CD14-positive monocyte (primary cell): ENCODE measurements at regions not wholly inside any gene's neighbourhood (a gene's known extent, or its start where the extent isn't known, plus 50 kb on each side); places are given as distances from the start of the nearest gene placed in this dataset.

ENCODE experiments used
- DNase-seq, 3 donors: peaks; one replicate each; pipeline ENCODE4 v3.0.0-alpha.2; 2011 to 2022
- H2AFZ ChIP-seq: 2 replicates; pipeline ENCODE4 v1.6.0; 2012; ENCODE audit warnings: mild to moderate bottlenecking, low read depth, low read length, inconsistent platforms; ENCODE audit not compliant: insufficient read depth, poor library complexity, severe bottlenecking
- H3K27ac ChIP-seq, 2 donors: 1 replicate in 1 of 2; 2 replicates in 1 of 2; pipeline ENCODE4 v1.5.1; 2012 to 2013; ENCODE audit warnings: low read length in 2 of 2, control low read depth in 1 of 2, inconsistent platforms in 1 of 2, low read depth in 1 of 2, mild to moderate bottlenecking in 1 of 2
- H3K27me3 ChIP-seq, 2 donors: one replicate each; pipeline versions ENCODE4 v1.6.0 to v1.6.1; 2011 to 2013; ENCODE audit warnings: low read length in 2 of 2; ENCODE audit not compliant: control insufficient read depth in 2 of 2, insufficient read depth in 2 of 2
- H3K36me3 ChIP-seq, 2 donors: replicated peaks in 1 of 2; 1 replicate in 1 of 2; 2 replicates in 1 of 2; pipeline versions ENCODE4 v1.5.1 to v1.6.1; 2012 to 2013; ENCODE audit warnings: low read length in 2 of 2, control low read depth in 1 of 2, inconsistent platforms in 1 of 2, mild to moderate bottlenecking in 1 of 2; ENCODE audit not compliant: insufficient read depth in 2 of 2, control insufficient read depth in 1 of 2
- H3K4me1 ChIP-seq, 2 donors: 1 replicate in 1 of 2; 2 replicates in 1 of 2; pipeline versions ENCODE4 v1.5.1 to v1.6.1; 2012 to 2013; ENCODE audit warnings: low read length in 2 of 2, control low read depth in 1 of 2, inconsistent platforms in 1 of 2, mild to moderate bottlenecking in 1 of 2, moderate library complexity in 1 of 2; ENCODE audit not compliant: insufficient read depth in 2 of 2, control insufficient read depth in 1 of 2
- H3K4me2 ChIP-seq: replicated peaks from 2 replicates; pipeline ENCODE3; 2012; ENCODE audit warnings: low read length, moderate library complexity, mild to moderate bottlenecking; ENCODE audit not compliant: poor library complexity, severe bottlenecking; ENCODE audit errors: extremely low read depth
- H3K4me3 ChIP-seq, 3 experiments: fragments of 200-600 bp in 1 of 3; sonication (generic) in 1 of 3; replicated peaks in 1 of 3; 1 replicate in 2 of 3; 2 replicates in 1 of 3; pipeline ENCODE4 v1.5.1; 2011 to 2013; ENCODE audit warnings: low read length in 3 of 3, mild to moderate bottlenecking in 3 of 3, control low read depth in 2 of 3, low read depth in 2 of 3, inconsistent platforms in 1 of 3, moderate library complexity in 1 of 3
- H3K79me2 ChIP-seq: 2 replicates; pipeline ENCODE4 v1.6.0; 2012; ENCODE audit warnings: mild to moderate bottlenecking, control low read depth, inconsistent platforms, low read length, moderate library complexity; ENCODE audit not compliant: insufficient read depth
- H3K9ac ChIP-seq: 2 replicates; pipeline ENCODE4 v1.6.0; 2017; ENCODE audit warnings: low read length, mild to moderate bottlenecking; ENCODE audit not compliant: insufficient read depth, poor library complexity, severe bottlenecking
- H3K9me3 ChIP-seq, 2 donors: replicated peaks in 1 of 2; 1 replicate in 1 of 2; 2 replicates in 1 of 2; pipeline versions ENCODE4 v1.5.1 to v1.6.1; 2012 to 2013; ENCODE audit warnings: low read length in 2 of 2, control low read depth in 1 of 2; ENCODE audit not compliant: control insufficient read depth in 1 of 2, insufficient read depth in 1 of 2
- H4K20me1 ChIP-seq: 2 replicates; pipeline ENCODE4 v1.6.0; 2012; ENCODE audit warnings: mild to moderate bottlenecking, low read length, control low read depth, moderate library complexity; ENCODE audit not compliant: insufficient read depth
- H3K27ac Mint-ChIP-seq, 7 donors: one replicate each; pipeline ENCODE4 v1.8.0; 2020; ENCODE audit warnings: mild to moderate bottlenecking in 7 of 7, mixed read lengths in 7 of 7, moderate library complexity in 6 of 7, inconsistent platforms in 2 of 7
- H3K27me3 Mint-ChIP-seq, 3 donors: one replicate each; pipeline ENCODE4 v1.8.0; 2021 to 2022; ENCODE audit warnings: low read depth in 3 of 3, mild to moderate bottlenecking in 3 of 3, mixed read lengths in 3 of 3, moderate library complexity in 3 of 3, inconsistent platforms in 1 of 3
- H3K36me3 Mint-ChIP-seq, 2 donors: one replicate each; pipeline ENCODE4 v1.8.0; 2020; ENCODE audit warnings: mixed read lengths in 2 of 2, inconsistent platforms in 1 of 2, mild to moderate bottlenecking in 1 of 2
- H3K4me1 Mint-ChIP-seq: one replicate; pipeline ENCODE4 v1.8.0; 2020; ENCODE audit warnings: mild to moderate bottlenecking, mixed read lengths
- H3K4me3 Mint-ChIP-seq, 2 donors: one replicate each; pipeline ENCODE4 v1.8.0; 2020; ENCODE audit warnings: mild to moderate bottlenecking in 2 of 2, mixed read lengths in 2 of 2, moderate library complexity in 1 of 2
- H3K9me3 Mint-ChIP-seq, 7 donors: one replicate each; pipeline ENCODE4 v1.8.0; 2020 to 2022; ENCODE audit warnings: mixed read lengths in 7 of 7, mild to moderate bottlenecking in 6 of 7, moderate library complexity in 6 of 7, inconsistent platforms in 2 of 7
- WGBS: methylation state at CpG from one replicate; pipeline ENCODE4 v1.1.5; 2013; ENCODE audit warnings: missing lambda C conversion rate; ENCODE audit not compliant: insufficient coverage; 5-methylcytosine and 5-hydroxymethylcytosine counted together
- intact Hi-C, 2 donors: fragments of 100-400 bp; cut with micrococcal nuclease; formaldehyde crosslinking; loops; one replicate each; pipeline versions ENCODE4 v1.15.0 to v1.15.1; 2023
- TF ChIP-seq, protein P1 (sequence below): fragments of 200-600 bp; IDR thresholded peaks from one replicate; pipeline ENCODE4 v1.8.0; 2022; ENCODE audit warnings: antibody characterized with exemption, mild to moderate bottlenecking

DNA sequence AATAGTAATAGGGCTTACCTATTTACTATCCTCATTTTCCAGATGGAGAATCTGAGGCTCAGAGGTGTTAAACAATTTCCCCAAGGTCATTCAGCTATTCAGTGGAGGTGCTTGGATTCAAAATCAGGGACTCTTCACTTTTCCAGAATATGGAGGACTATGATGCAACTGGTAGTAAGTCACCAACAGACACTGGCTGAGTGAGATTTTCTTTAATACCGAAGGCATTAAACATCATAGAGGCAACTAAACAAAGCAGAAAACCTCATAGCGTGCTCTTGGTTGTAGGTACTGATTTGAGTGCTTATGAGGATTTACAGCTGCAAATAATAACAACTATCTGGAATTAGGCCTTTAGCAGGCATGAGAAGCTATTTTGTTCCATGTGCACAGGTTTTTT, 134.4 kb downstream of the DLEU7 start:
- Mint-ChIP-seq H3K4me3 (no peak overlapping the region), H3K9me3 (no peaks in the 10 kb centered on the region), H3K27me3 (peaks cover 0 to 1% (median 0%) of the 10 kb centered on the region in 3 donors), H3K36me3 (peaks cover 4% of the 10 kb centered on the region in 2 donors), H3K27ac (no peak overlapping the region), H3K4me1 (peaks cover 56% of the 10 kb centered on the region)
- TF ChIP-seq, protein P1, sequence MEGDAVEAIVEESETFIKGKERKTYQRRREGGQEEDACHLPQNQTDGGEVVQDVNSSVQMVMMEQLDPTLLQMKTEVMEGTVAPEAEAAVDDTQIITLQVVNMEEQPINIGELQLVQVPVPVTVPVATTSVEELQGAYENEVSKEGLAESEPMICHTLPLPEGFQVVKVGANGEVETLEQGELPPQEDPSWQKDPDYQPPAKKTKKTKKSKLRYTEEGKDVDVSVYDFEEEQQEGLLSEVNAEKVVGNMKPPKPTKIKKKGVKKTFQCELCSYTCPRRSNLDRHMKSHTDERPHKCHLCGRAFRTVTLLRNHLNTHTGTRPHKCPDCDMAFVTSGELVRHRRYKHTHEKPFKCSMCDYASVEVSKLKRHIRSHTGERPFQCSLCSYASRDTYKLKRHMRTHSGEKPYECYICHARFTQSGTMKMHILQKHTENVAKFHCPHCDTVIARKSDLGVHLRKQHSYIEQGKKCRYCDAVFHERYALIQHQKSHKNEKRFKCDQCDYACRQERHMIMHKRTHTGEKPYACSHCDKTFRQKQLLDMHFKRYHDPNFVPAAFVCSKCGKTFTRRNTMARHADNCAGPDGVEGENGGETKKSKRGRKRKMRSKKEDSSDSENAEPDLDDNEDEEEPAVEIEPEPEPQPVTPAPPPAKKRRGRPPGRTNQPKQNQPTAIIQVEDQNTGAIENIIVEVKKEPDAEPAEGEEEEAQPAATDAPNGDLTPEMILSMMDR, result no peak
- peaks cover 5% of the 10 kb centered on the region for H3K79me2 ChIP-seq
- no peak overlapping the region for H2AFZ ChIP-seq
- no peaks in the 10 kb centered on the region for H3K27me3 ChIP-seq
- H4K20me1 ChIP-seq, result no peaks in the 10 kb centered on the region
- DNase-seq, result no peak
- H3K36me3 ChIP-seq, result no peaks in the 10 kb centered on the region
- intact Hi-C loops, result no loop called here
- WGBS, result no CpG with 5 or more reads among the region's 2 CpGs
- peaks cover 44 to 45% of the 10 kb centered on the region in 2 donors for H3K4me1 ChIP-seq
- H3K9me3 ChIP-seq, result no peaks in the 10 kb centered on the region
- H3K27ac ChIP-seq, result no peak overlapping the region
- no peak overlapping the region for H3K4me3 ChIP-seq
- H3K9ac ChIP-seq, result no peak overlapping the region
- no peak overlapping the region for H3K4me2 ChIP-seq

DNA sequence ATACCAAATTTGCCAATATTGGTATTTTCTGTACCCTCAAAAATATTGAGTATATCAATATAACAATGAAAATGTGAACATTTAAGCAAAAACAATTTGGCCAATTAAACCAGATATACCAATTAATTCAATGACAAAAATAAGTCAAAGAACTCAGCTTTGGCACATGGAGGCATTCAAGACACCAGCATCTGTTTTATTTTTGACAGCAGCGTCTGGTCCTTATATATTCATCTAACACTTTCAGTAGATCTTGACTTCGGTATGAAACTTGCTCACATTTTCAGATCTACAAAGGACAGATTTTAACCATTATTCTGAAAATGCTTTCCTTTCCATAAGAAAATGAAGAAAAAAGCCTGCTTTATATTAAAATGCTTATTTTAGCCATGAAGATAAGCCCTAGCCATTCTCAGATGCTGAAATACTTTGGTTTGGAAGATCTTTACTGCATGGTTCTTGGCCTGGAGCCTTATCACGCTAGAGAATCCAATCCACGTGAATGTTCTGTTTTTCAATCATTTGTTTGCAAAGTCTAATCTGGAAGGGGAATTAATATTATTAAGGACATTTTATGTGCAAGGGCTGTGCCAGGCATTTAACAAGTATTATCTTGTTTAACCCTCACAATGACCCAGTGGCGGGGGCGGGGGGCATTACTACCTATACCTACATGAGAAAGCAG, 132.2 kb downstream of the DLEU7 start:
- intact Hi-C loops, result loop anchor here (5.0 to 10.0 kb wide), 4 partner anchors 74 to 204 kb away; no protein-coding TSS in a partner anchor
- H2AFZ ChIP-seq, result no peak overlapping the region
- H3K27ac ChIP-seq, result no peak overlapping the region
- H3K36me3 Mint-ChIP-seq, result peaks cover 3 to 4% of the 10 kb centered on the region in 2 donors
- H3K27ac Mint-ChIP-seq, result peak overlapping the region in 2 of 7 donors; percentile 3 to 31
- no peaks in the 10 kb centered on the region for H3K27me3 ChIP-seq
- no peak overlapping the region for H3K4me3 Mint-ChIP-seq
- H3K4me3 ChIP-seq, result no peak overlapping the region
- WGBS, result 100% methylated on average over 3 of the region's 6 CpGs
- no peak overlapping the region for H3K4me2 ChIP-seq
- peaks cover 0 to 4% (median 0%) of the 10 kb centered on the region in 7 donors for H3K9me3 Mint-ChIP-seq
- TF ChIP-seq, protein P1, result no peak
- H3K27me3 Mint-ChIP-seq, result no peaks in the 10 kb centered on the region
- no peaks in the 10 kb centered on the region for H4K20me1 ChIP-seq
- no peaks in the 10 kb centered on the region for H3K36me3 ChIP-seq
- no peak overlapping the region for H3K9ac ChIP-seq
- peaks cover 14% of the 10 kb centered on the region for H3K79me2 ChIP-seq
- H3K9me3 ChIP-seq, result no peaks in the 10 kb centered on the region
- peaks cover 78% of the 10 kb centered on the region for H3K4me1 Mint-ChIP-seq
- H3K4me1 ChIP-seq, result peaks cover 66 to 67% of the 10 kb centered on the region in 2 donors
- DNase-seq, result no peak
